Hepatocyte (in vitro differentiated cells): ENCODE measurements at regions not wholly inside any gene's neighbourhood (a gene's known extent, or its start where the extent isn't known, plus 50 kb on each side); places are given as distances from the start of the nearest gene placed in this dataset.

Source experiments
- EZH2phosphoT487 ChIP-seq: fragments of 200-600 bp; sonication (generic); IDR thresholded peaks from one replicate; pipeline ENCODE4 v1.6.1; 2018; ENCODE audit warnings: antibody characterized with exemption, mild to moderate bottlenecking, low read depth, moderate library complexity; ENCODE audit not compliant: unreplicated experiment, severe bottlenecking
- TF ChIP-seq, protein P1 (sequence below): fragments of 200-600 bp; sonication (generic); IDR thresholded peaks from 2 replicates; pipeline ENCODE4 v1.5.1; 2016; ENCODE audit warnings: antibody characterized with exemption, mild to moderate bottlenecking; ENCODE audit not compliant: poor library complexity

DNA sequence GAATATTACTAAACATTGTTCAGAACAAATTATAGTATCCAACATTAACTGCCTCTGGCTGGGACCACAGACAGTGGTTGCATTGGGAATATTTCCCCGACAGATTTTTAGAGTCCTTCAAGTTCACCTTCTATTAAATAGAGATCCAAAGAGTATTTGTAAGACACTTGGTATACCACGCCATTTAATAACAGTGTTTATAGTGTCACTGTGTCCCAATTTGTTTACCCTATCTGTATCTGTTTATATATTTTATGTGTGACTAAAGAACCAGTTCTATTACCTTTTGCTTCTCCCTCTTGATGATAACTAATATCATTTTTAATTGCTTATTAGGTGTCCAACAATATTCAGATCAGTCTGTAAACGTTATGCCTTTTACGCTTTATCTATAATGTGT, 191.3 kb upstream of the IRX5 start:
- TF ChIP-seq, protein P1, sequence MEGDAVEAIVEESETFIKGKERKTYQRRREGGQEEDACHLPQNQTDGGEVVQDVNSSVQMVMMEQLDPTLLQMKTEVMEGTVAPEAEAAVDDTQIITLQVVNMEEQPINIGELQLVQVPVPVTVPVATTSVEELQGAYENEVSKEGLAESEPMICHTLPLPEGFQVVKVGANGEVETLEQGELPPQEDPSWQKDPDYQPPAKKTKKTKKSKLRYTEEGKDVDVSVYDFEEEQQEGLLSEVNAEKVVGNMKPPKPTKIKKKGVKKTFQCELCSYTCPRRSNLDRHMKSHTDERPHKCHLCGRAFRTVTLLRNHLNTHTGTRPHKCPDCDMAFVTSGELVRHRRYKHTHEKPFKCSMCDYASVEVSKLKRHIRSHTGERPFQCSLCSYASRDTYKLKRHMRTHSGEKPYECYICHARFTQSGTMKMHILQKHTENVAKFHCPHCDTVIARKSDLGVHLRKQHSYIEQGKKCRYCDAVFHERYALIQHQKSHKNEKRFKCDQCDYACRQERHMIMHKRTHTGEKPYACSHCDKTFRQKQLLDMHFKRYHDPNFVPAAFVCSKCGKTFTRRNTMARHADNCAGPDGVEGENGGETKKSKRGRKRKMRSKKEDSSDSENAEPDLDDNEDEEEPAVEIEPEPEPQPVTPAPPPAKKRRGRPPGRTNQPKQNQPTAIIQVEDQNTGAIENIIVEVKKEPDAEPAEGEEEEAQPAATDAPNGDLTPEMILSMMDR = no peak
- no peak for TF ChIP-seq EZH2phosphoT487
